GM21526 (cell line): ENCODE measurements at regions not wholly inside any gene's neighbourhood (a gene's known extent, or its start where the extent isn't known, plus 50 kb on each side); places are given as distances from the start of the nearest gene placed in this dataset.

Source experiments
- ATAC-seq: cut with Tn5 transposase; IDR thresholded peaks from one replicate; pipeline ENCODE4 v1.9.1; 2021; ENCODE audit warnings: moderate library complexity; ENCODE audit not compliant: unreplicated experiment, low FRiP score

- no peak for ATAC-seq
Observed at GRCh38 chr13:104034891-104035290, 968.7 kb upstream of the SLC10A2 start.

- ATAC-seq, result no peak
Observed at GRCh38 chr13:104025303-104025702, 959.1 kb upstream of the SLC10A2 start.

- no peak for ATAC-seq
Observed at GRCh38 chr13:104024416-104025170, 958.4 kb upstream of the SLC10A2 start.

GRCh38 chr13:104021806-104022397 is 955.7 kb upstream of the SLC10A2 start:
- ATAC-seq, result no peak

- no peak for ATAC-seq
Observed at GRCh38 chr13:104017317-104017716, 951.1 kb upstream of the SLC10A2 start.

- ATAC-seq, result no peak
Observed at GRCh38 chr13:104015646-104016396, 949.6 kb upstream of the SLC10A2 start.

GRCh38 chr13:104014803-104015645 is 948.8 kb upstream of the SLC10A2 start:
- no peak for ATAC-seq

- no peak for ATAC-seq
Observed at GRCh38 chr13:104011505-104012241, 945.5 kb upstream of the SLC10A2 start.

GRCh38 chr13:104008541-104009435 is 942.6 kb upstream of the SLC10A2 start:
- ATAC-seq, result no peak

GRCh38 chr13:104008075-104008474 is 941.9 kb upstream of the SLC10A2 start:
- ATAC-seq, result no peak

- no peak for ATAC-seq
Observed at GRCh38 chr13:104006625-104007075, 940.4 kb upstream of the SLC10A2 start.

GRCh38 chr13:104004572-104004971 is 938.4 kb upstream of the SLC10A2 start:
- ATAC-seq, result no peak

GRCh38 chr13:104002216-104002615 is 936.0 kb upstream of the SLC10A2 start:
- no peak for ATAC-seq

- ATAC-seq, result no peak
Observed at GRCh38 chr13:104001766-104002165, 935.5 kb upstream of the SLC10A2 start.

- ATAC-seq, result no peak
Observed at GRCh38 chr13:103996733-103997132, 930.5 kb upstream of the SLC10A2 start.

- no peak for ATAC-seq
Observed at GRCh38 chr13:103983948-103984347, 917.7 kb upstream of the SLC10A2 start.

- ATAC-seq, result no peak
Observed at GRCh38 chr13:103976371-103976770, 910.2 kb upstream of the SLC10A2 start.

GRCh38 chr13:103973740-103974139 is 907.5 kb upstream of the SLC10A2 start:
- ATAC-seq, result no peak

- no peak for ATAC-seq
Observed at GRCh38 chr13:103969520-103970050, 903.4 kb upstream of the SLC10A2 start.
